Fibroblast of pulmonary artery (primary cell): ENCODE measurements at regions not wholly inside any gene's neighbourhood (a gene's known extent, or its start where the extent isn't known, plus 50 kb on each side); places are given as distances from the start of the nearest gene placed in this dataset.
A peak's percentile ranks its signal among the peaks of the same experiment; 100 is the strongest.

Source experiments
- DNase-seq: peaks from one replicate; pipeline ENCODE4 v3.0.0-alpha.2; 2010; ENCODE audit warnings: low read depth
- H3K4me3 ChIP-seq: replicated peaks from 2 replicates; pipeline ENCODE4 v1.5.1; 2011; ENCODE audit warnings: low read depth, mild to moderate bottlenecking, control low read depth, low read length, moderate library complexity
- TF ChIP-seq, protein P1 (sequence below): IDR thresholded peaks from 2 replicates; pipeline ENCODE4 v1.5.1; 2011; ENCODE audit warnings: mild to moderate bottlenecking, control low read depth, low read length, inconsistent platforms; ENCODE audit errors: missing control alignments

DNA sequence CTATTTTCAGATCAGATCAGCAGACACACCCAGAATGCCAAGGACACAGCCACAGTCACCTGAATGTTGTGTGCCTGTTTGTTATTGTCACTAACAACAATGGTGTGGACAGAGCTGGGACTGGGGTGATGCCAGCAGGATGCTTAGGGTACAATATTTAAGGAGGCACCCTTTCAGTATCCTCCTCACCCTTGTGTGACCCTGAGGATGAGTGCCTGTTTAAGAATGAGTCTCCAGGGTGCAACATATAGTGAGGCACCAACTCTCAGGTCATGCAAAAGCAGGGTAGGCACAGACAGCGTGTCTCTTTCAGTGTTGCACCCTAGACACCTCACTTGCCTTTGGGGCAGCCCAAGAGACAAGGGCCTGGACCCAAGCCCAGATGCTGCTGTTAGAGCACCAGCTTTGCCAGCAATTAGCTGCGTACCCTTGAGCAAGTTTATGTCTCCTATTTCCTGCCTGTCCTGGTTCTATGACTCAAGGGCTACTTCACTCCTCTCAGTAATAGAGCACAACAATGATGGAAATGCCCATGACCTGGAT is 122.6 kb downstream of the AQP9 start:
- no peak overlapping the region for H3K4me3 ChIP-seq
- TF ChIP-seq, protein P1, sequence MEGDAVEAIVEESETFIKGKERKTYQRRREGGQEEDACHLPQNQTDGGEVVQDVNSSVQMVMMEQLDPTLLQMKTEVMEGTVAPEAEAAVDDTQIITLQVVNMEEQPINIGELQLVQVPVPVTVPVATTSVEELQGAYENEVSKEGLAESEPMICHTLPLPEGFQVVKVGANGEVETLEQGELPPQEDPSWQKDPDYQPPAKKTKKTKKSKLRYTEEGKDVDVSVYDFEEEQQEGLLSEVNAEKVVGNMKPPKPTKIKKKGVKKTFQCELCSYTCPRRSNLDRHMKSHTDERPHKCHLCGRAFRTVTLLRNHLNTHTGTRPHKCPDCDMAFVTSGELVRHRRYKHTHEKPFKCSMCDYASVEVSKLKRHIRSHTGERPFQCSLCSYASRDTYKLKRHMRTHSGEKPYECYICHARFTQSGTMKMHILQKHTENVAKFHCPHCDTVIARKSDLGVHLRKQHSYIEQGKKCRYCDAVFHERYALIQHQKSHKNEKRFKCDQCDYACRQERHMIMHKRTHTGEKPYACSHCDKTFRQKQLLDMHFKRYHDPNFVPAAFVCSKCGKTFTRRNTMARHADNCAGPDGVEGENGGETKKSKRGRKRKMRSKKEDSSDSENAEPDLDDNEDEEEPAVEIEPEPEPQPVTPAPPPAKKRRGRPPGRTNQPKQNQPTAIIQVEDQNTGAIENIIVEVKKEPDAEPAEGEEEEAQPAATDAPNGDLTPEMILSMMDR: no peak
- DNase-seq: peak; percentile 11

DNA sequence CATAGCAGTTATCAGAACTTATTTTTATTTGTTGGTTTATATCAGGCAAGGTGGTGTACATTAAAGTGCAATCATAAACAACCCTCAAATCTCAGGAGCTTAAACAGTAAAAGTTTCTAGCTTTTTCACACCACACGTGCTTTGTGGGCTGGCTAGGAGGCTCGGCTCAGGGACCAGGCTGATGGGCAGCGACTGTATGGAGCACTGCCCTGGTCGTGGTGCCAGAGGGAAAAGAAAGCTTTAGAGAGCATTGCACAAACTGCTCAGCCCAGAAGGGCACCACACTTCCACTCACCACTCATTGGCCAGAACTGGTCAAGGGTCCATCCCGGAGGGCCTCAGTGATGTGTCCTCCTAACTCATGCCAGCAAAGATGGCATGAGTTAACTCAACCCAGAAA is 123.2 kb downstream of the AQP9 start:
- no peak overlapping the region for H3K4me3 ChIP-seq
- TF ChIP-seq, protein P1: no peak
- DNase-seq: no peak

DNA sequence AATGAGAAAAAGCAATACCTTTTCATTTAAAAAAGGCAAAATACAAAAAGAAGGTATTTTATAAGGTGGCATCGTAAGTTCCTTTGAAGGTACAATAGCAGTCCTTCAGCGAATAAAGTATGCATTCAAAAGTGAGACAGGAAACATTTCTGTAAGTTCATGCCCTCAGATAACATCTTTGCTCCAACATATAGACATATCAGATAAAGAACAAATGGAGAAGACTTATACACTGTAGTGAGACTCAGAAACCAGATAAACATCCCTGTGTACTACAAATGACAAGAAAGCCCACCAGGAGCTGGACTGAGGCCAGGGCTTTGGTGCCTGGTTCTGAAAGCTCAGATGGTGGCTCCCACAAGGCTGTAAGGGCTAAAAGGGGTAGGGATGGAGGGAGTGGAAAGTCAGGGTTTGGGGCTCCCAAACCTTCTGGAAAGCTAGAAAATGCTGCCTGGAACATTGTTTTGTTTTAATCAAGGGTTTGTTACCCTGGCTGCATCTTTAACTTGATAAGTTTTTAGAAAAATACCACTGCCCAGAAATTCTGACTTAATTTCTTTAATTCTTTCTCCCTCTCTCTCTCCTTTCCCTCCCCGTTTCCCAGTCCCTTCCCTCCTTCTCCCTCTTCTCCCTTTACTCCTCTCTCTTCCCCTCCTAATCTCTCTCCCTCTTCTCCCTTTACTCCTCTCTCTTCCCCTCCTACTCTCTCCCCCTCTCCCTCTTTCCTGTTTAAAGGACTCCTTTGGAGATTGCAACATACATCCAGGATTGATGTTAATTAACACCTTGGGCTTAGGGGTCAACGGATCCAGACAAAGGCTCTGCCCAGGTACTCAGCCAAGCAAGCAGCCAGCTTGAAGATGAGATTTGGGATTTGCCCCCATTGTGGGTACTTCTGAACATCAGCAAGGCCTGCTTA is 126.1 kb downstream of the AQP9 start:
- no peak for DNase-seq

DNA sequence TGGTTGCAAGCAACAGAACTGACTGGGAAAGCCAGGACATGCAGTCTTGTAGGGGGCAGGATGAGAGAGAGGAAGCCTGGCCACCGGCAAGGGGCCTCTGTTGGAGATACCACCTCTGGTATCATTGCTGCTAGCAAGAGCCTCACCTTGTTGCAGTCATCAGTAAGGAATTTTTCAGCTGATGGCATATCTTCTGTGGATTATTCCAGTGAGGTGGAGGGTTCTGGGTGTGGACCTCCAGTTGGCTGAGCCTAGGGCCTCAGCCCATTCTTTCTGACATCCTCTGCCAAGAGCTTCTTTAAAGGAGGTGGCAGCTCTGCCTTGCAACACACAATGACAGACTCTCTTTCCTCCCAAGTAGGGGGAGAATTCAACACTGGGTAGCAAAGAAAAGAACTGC is 128.9 kb downstream of the AQP9 start:
- TF ChIP-seq, protein P1: no peak
- DNase-seq: no peak
- no peak overlapping the region for H3K4me3 ChIP-seq

More for the DNA sequence above, 126.1 kb downstream of the AQP9 start:
- no peak overlapping the region for H3K4me3 ChIP-seq
- TF ChIP-seq, protein P1: no peak

DNA sequence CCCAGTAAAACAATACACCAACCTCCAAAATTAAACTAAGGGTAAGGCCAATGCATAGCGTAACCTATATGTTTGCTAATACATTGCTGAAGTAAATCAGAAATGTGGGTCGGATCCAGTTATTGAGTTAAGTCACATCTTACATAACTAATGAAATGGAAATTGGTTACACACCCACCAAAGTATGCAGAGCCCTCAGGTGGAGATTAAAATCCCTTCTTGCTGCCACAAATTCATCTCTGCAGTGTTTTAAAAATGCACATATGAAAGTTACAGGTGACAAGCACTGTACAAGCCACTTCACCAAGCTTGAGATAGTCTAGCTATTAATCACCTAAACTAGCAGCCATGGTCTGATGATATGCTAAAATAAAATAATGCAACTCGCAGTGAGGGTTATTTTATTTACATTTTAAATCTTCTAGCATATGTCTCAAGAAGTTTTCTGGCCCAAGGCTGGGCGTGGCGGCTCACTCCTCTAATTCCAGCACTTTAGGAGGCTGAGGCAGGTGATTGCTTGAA is 130.6 kb downstream of the AQP9 start:
- no peak for DNase-seq
- H3K4me3 ChIP-seq: no peak overlapping the region

DNA sequence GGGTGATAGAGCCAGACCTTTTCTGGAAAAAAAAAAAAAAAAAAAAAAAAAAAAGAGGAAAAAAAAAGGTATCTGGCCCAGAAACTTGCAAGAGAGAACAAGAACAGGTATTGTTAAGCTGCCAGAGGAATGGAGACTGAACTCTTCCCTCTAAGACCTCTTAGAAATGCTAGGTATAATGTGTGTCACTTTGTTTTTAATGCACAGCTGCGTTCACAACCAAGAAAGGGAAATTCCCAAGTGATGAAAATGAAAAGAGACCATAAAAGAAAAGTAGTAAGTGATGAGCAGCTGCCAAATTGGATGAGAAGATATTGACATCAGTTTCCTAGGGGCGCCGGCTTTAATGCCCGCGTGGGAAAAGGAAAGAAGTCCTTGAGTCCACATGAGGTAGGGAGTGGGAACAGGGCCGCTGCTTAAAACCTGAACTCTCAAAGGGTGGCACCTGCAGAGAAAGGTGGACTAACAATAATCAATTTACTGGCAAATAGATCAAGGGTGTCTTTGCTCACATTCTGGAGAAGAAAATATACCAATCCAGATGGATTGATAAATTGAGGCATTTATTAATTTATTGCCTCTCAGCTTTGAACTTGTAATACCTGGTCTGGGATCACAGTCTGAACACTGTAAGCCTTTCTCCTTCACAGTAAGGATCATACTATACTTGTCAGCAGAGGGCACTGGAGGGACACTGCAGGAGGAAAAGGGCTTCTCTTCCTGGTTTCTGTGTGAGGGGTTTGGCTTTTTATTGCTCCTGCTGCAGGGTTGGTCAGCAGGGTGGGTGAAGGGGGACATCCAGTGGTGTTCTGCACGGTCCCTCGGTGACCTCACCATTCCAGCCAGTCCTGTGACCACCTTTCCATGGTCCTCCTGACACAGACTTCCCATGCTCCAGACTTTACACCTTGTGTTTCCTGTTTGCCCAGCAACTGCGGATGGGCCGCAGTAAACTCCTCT is 131.6 kb downstream of the AQP9 start:
- TF ChIP-seq, protein P1: peak; percentile 88
- H3K4me3 ChIP-seq: no peak overlapping the region
- DNase-seq: peak; percentile 81

More for the DNA sequence above, 130.6 kb downstream of the AQP9 start:
- TF ChIP-seq, protein P1: no peak
